OCI-LY1 (cell line): ENCODE measurements at regions not wholly inside any gene's neighbourhood (a gene's known extent, or its start where the extent isn't known, plus 50 kb on each side); places are given as distances from the start of the nearest gene placed in this dataset.

ENCODE experiments used
- H2AFZ ChIP-seq: fragments of 200-600 bp; sonication (generic), shearing (Covaris generic); 2 replicates; pipeline ENCODE4 v1.6.0; 2014; ENCODE audit warnings: antibody characterized with exemption, mild to moderate bottlenecking, low read length
- H3F3A ChIP-seq: fragments of 200-600 bp; sonication (generic), shearing (Covaris generic); 2 replicates; pipeline ENCODE4 v1.6.0; 2014; ENCODE audit warnings: mild to moderate bottlenecking, antibody characterized with exemption, low read length, moderate library complexity; ENCODE audit not compliant: insufficient read depth
- H3K27ac ChIP-seq: fragments of 200-600 bp; sonication (generic); 2 replicates; pipeline ENCODE4 v1.5.1; 2014; ENCODE audit warnings: low read length, mixed run types, mild to moderate bottlenecking, low read depth; ENCODE audit not compliant: poor library complexity, severe bottlenecking
- H3K27me3 ChIP-seq: fragments of 200-600 bp; sonication (generic); 2 replicates; pipeline ENCODE4 v1.6.0; 2014; ENCODE audit warnings: antibody characterized with exemption, mild to moderate bottlenecking, low read length, moderate library complexity; ENCODE audit not compliant: insufficient read depth
- H3K36me3 ChIP-seq: fragments of 200-600 bp; sonication (generic); 2 replicates; pipeline ENCODE4 v1.6.1; 2014; ENCODE audit warnings: mild to moderate bottlenecking, antibody characterized with exemption, low read length, moderate library complexity, mixed read lengths; ENCODE audit not compliant: insufficient read depth
- H3K4me1 ChIP-seq: fragments of 200-600 bp; sonication (generic); 2 replicates; pipeline ENCODE4 v1.5.1; 2014; ENCODE audit warnings: mild to moderate bottlenecking, low read length, moderate library complexity; ENCODE audit not compliant: insufficient read depth, severe bottlenecking
- H3K4me2 ChIP-seq: fragments of 200-600 bp; sonication (generic), shearing (Covaris generic); 2 replicates; pipeline ENCODE4 v1.6.1; 2014; ENCODE audit warnings: low read length
- H3K4me3 ChIP-seq: fragments of 200-600 bp; sonication (generic); 2 replicates; pipeline ENCODE4 v1.5.1; 2014; ENCODE audit warnings: low read length, low read depth, mild to moderate bottlenecking, mixed read lengths; ENCODE audit not compliant: poor library complexity, severe bottlenecking
- H3K79me2 ChIP-seq: fragments of 200-600 bp; shearing (Covaris generic); 2 replicates; pipeline ENCODE4 v1.6.1; 2016; ENCODE audit warnings: mixed run types, low read length, mixed read lengths; ENCODE audit not compliant: insufficient read depth
- H3K9ac ChIP-seq: fragments of 200-600 bp; sonication (generic), shearing (Covaris generic); 2 replicates; pipeline ENCODE4 v1.6.1; 2014; ENCODE audit warnings: mild to moderate bottlenecking, low read length, mixed read lengths
- H3K9me2 ChIP-seq: fragments of 200-600 bp; sonication (generic), shearing (Covaris generic); 2 replicates; pipeline ENCODE4 v1.6.1; 2014; ENCODE audit warnings: low read depth, mild to moderate bottlenecking, low read length, mixed read lengths
- H3K9me3 ChIP-seq: fragments of 200-600 bp; shearing (Covaris generic); 2 replicates; pipeline ENCODE4 v1.6.1; 2014; ENCODE audit warnings: low read length, mixed read lengths
- H4K20me1 ChIP-seq: fragments of 200-600 bp; sonication (generic), shearing (Covaris generic); 2 replicates; pipeline ENCODE4 v1.6.0; 2016; ENCODE audit warnings: mild to moderate bottlenecking, low read length; ENCODE audit not compliant: insufficient read depth
- CTCF ChIP-seq: fragments of 200-600 bp; sonication (generic), shearing (Covaris generic); IDR thresholded peaks from 2 replicates; pipeline ENCODE4 v1.5.1; 2017; ENCODE audit warnings: mild to moderate bottlenecking, antibody characterized with exemption, low read length, moderate library complexity, mixed read lengths
- EZH2 ChIP-seq: fragments of 200-600 bp; sonication (generic), shearing (Covaris generic); IDR thresholded peaks from 2 replicates; pipeline ENCODE4 v1.8.0; 2017; ENCODE audit warnings: borderline replicate concordance, mixed run types, mild to moderate bottlenecking, antibody characterized with exemption, low read length, moderate library complexity, mixed read lengths

GRCh38 chrX:28223469-28223868 is 242.2 kb upstream of the DCAF8L1 start:
- Histone ChIP-seq H3F3A (no peaks in the 10 kb centered on the region), H3K4me2 (no peak overlapping the region), H3K9ac (no peak overlapping the region), H3K4me1 (no peaks in the 10 kb centered on the region), H3K9me2 (no peaks in the 10 kb centered on the region), H3K4me3 (no peak overlapping the region), H3K27me3 (no peaks in the 10 kb centered on the region), H3K27ac (no peak overlapping the region), H2AFZ (no peak overlapping the region), H3K36me3 (no peaks in the 10 kb centered on the region), H3K9me3 (no peaks in the 10 kb centered on the region), H4K20me1 (no peaks in the 10 kb centered on the region), H3K79me2 (no peaks in the 10 kb centered on the region)
- TF ChIP-seq CTCF (no peak), EZH2 (no peak)

- no peaks in the 10 kb centered on the region for H4K20me1 ChIP-seq
- H3K27me3 ChIP-seq = no peaks in the 10 kb centered on the region
- H3K9me3 ChIP-seq = no peaks in the 10 kb centered on the region
- no peak overlapping the region for H3K4me3 ChIP-seq
- no peak overlapping the region for H3K27ac ChIP-seq
- H3K4me2 ChIP-seq = no peak overlapping the region
- H3K4me1 ChIP-seq = no peaks in the 10 kb centered on the region
- no peak overlapping the region for H3K9ac ChIP-seq
- H3K9me2 ChIP-seq = no peaks in the 10 kb centered on the region
- H2AFZ ChIP-seq = no peak overlapping the region
- no peaks in the 10 kb centered on the region for H3K79me2 ChIP-seq
- H3F3A ChIP-seq = no peaks in the 10 kb centered on the region
- H3K36me3 ChIP-seq = no peaks in the 10 kb centered on the region
- no peak for TF ChIP-seq CTCF
- no peak for TF ChIP-seq EZH2
Measured at GRCh38 chrX:28205905-28206304, 224.7 kb upstream of the DCAF8L1 start.

GRCh38 chrX:28205126-28205525 is 223.9 kb upstream of the DCAF8L1 start:
- no peak for TF ChIP-seq EZH2
- no peak for TF ChIP-seq CTCF
- no peak overlapping the region for H3K4me3 ChIP-seq
- no peaks in the 10 kb centered on the region for H3K9me3 ChIP-seq

More at GRCh38 chrX:28205126-28205525, 223.9 kb upstream of the DCAF8L1 start:
- no peak overlapping the region for H2AFZ ChIP-seq
- H3K4me1 ChIP-seq = no peaks in the 10 kb centered on the region
- H3K9me2 ChIP-seq = no peaks in the 10 kb centered on the region
- no peak overlapping the region for H3K4me2 ChIP-seq
- no peak overlapping the region for H3K27ac ChIP-seq
- no peaks in the 10 kb centered on the region for H3K79me2 ChIP-seq
- H3K9ac ChIP-seq = no peak overlapping the region
- no peaks in the 10 kb centered on the region for H3K36me3 ChIP-seq
- no peaks in the 10 kb centered on the region for H3K27me3 ChIP-seq
- no peaks in the 10 kb centered on the region for H4K20me1 ChIP-seq
- no peaks in the 10 kb centered on the region for H3F3A ChIP-seq
